Ovary (tissue), 7 donors: ENCODE measurements at regions not wholly inside any gene's neighbourhood (a gene's known extent, or its start where the extent isn't known, plus 50 kb on each side); places are given as distances from the start of the nearest gene placed in this dataset.

Experiments
- DNase-seq, 5 donors: peaks; one replicate each; pipeline ENCODE4 v3.0.0-alpha.2; 2019 to 2020
- H3K27ac ChIP-seq, 2 donors: fragments of 200-600 bp; one replicate each; pipeline versions ENCODE4 v1.5.1 to v1.8.0; 2019 to 2022
- H3K27me3 ChIP-seq: fragments of 200-600 bp; one replicate; pipeline ENCODE4 v1.8.0; 2022
- H3K36me3 ChIP-seq: fragments of 200-600 bp; sonication (generic); one replicate; pipeline ENCODE4 v1.5.1; 2019
- H3K4me1 ChIP-seq: one replicate; pipeline ENCODE4 v1.8.1; 2013; ENCODE audit warnings: mild to moderate bottlenecking, moderate library complexity; ENCODE audit not compliant: insufficient read depth
- H3K4me3 ChIP-seq: fragments of 200-600 bp; sonication (generic); one replicate; pipeline ENCODE4 v1.5.1; 2017
- H3K9me3 ChIP-seq, 2 donors: fragments of 200-600 bp in 1 of 2; sonication (generic) in 1 of 2; one replicate each; pipeline versions ENCODE4 v1.5.1 to v1.8.1; 2013 to 2019; ENCODE audit warnings: mild to moderate bottlenecking in 1 of 2, moderate library complexity in 1 of 2
- CTCF ChIP-seq, 3 donors: fragments of 450-650 bp in 2 of 3; fragments of 200-600 bp in 1 of 3; IDR thresholded peaks; one replicate each; pipeline versions ENCODE4 v1.5.1 to v1.8.0; 2016 to 2022; ENCODE audit warnings: antibody characterized with exemption in 3 of 3, mild to moderate bottlenecking in 1 of 3
- EP300 ChIP-seq: sonication (generic); formaldehyde crosslinking; IDR thresholded peaks from one replicate; pipeline ENCODE4 v1.6.1; 2017; ENCODE audit warnings: antibody characterized with exemption
- POLR2A ChIP-seq: fragments of 450-650 bp; IDR thresholded peaks from one replicate; pipeline ENCODE4 v1.6.1; 2017; ENCODE audit warnings: antibody characterized with exemption, mild to moderate bottlenecking, moderate library complexity
- WGBS, 3 donors: extraction: QIAGEN DNeasy Blood & Tissue Kit in 1 of 3; methylation state at CpG; one replicate each; pipeline versions ENCODE4 v1.1.5 to v1.1.7; 2013 to 2017; 5-methylcytosine and 5-hydroxymethylcytosine counted together
- intact Hi-C, 4 donors: fragments of 100-400 bp; cut with DNase I; formaldehyde crosslinking; loops; one replicate each; pipeline versions ENCODE4 v1.11.0 to v1.15.1; 2022 to 2023
- donor health status: DM: no; HTN: no; CAD: no; lungs with moderate emphysema.
- donor health status: DM: no; HTN: no; CAD: no.
- donor health status: Bipolar disorder and iron deficiency.
- donor health status: DM: no; HTN: no; CAD: no.
- donor health status: DM: yes; HTN: yes; CAD: no.

- no peak for DNase-seq
- no peak overlapping the region for H3K27ac ChIP-seq
- no peaks in the 10 kb centered on the region for H3K36me3 ChIP-seq
- H3K4me3 ChIP-seq = no peak overlapping the region
- H3K27me3 ChIP-seq = no peaks in the 10 kb centered on the region
- intact Hi-C loops = no loop called here
- no peaks in the 10 kb centered on the region for H3K9me3 ChIP-seq
- WGBS, 3 donors = 56 to 65% (median 59%) methylated on average over 3 of the region's 3 CpGs
- no peaks in the 10 kb centered on the region for H3K4me1 ChIP-seq
- TF ChIP-seq POLR2A = no peak
- no peak for TF ChIP-seq EP300
- no peak for TF ChIP-seq CTCF (IDR thresholded peaks at IDR 0.05)
Measured at GRCh38 chr12:28700161-28700560, 448.9 kb upstream of the FAR2 start.

DNA sequence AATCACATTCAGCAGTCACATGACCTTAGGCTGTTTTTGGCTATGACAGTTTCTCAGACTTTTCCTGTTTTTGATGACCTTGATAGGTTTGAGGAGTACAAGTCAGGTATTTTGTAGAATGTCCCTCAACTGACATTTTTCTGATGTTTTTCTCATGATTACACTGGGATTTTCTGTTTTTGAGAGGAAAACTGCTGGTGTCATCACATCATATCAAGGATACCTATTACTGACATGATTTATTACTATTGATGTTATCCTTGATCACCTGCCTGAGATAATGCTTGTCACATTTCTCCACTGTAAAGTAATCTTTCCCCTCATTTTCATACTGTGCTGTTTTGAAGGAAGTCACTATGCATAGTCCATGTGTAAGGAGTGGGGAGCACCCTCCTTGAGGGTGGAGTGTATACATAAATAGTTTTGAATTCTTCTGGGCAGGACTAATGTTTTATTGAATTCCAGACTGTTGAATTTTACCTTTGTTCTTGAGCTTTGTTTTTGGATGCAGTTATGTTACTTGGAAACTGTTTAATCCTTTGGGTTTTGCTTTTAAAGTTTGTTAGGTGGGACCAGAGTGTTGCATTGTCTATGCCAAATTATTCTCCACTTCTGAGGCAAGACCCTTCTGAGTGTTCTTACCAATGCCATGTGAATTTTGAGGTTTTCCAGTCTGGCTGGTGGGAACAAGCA lies 444.5 kb upstream of the FAR2 start:
- no peak overlapping the region for H3K4me3 ChIP-seq
- H3K27ac ChIP-seq = no peak overlapping the region
- H3K9me3 ChIP-seq = no peaks in the 10 kb centered on the region
- H3K36me3 ChIP-seq = no peaks in the 10 kb centered on the region
- no peaks in the 10 kb centered on the region for H3K27me3 ChIP-seq
- DNase-seq = no peak
- H3K4me1 ChIP-seq = no peaks in the 10 kb centered on the region
- TF ChIP-seq EP300 = no peak
- TF ChIP-seq CTCF (IDR thresholded peaks at IDR 0.05) = no peak
- intact Hi-C loops = no loop called here

DNA sequence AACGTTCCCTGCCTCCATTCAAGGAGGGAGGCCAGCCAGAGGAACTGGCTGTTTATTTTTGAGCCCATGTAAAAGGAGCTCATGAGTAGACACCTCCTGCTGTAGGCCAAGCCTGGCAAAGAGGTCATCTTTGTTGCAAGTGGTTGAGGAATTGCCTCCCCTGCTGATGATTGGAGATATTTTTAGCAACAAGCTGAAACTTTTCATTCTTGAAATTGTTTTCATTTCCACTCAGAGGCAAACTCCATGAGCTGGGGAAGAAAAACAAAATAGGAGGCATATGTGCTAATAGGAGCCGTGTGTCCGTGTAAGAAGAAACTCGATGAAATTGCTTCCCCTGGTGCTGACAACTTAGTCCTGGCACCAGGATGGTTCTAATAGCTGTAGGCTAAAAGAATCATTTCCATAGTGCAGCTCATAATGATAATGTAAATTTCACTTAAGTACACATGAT lies 440.1 kb upstream of the FAR2 start:
- H3K9me3 ChIP-seq = no peaks in the 10 kb centered on the region
- TF ChIP-seq POLR2A (no peak), CTCF (IDR thresholded peaks at IDR 0.05) (no peak), EP300 (no peak)
- H3K27ac ChIP-seq = no peak overlapping the region
- no peak overlapping the region for H3K4me3 ChIP-seq
- no peak for DNase-seq
- H3K36me3 ChIP-seq = no peaks in the 10 kb centered on the region
- WGBS, 3 donors = 11 to 58% (median 22%) methylated on average over 4 of the region's 4 CpGs
- no peaks in the 10 kb centered on the region for H3K27me3 ChIP-seq
- no peaks in the 10 kb centered on the region for H3K4me1 ChIP-seq
- intact Hi-C loops = no loop called here

GRCh38 chr12:28709986-28710685 lies 438.9 kb upstream of the FAR2 start:
- DNase-seq = no peak
- Histone ChIP-seq H3K27me3 (no peaks in the 10 kb centered on the region), H3K4me1 (no peaks in the 10 kb centered on the region), H3K4me3 (no peak overlapping the region), H3K27ac (no peak overlapping the region), H3K36me3 (no peaks in the 10 kb centered on the region), H3K9me3 (no peaks in the 10 kb centered on the region)
- 88 to 93% (median 91%) methylated on average over 4 of the region's 4 CpGs for WGBS, 3 donors
- intact Hi-C loops = no loop called here
- TF ChIP-seq CTCF (IDR thresholded peaks at IDR 0.05) (no peak), EP300 (no peak), POLR2A (no peak)
